WTC11 (cell line): ENCODE measurements at regions not wholly inside any gene's neighbourhood (a gene's known extent, or its start where the extent isn't known, plus 50 kb on each side); places are given as distances from the start of the nearest gene placed in this dataset.

ENCODE experiments used
- ATAC-seq: fragments of 200-7000 bp; cut with Tn5 transposase; 2 replicates; pipeline ENCODE4 v1.10.0; 2021; ENCODE audit warnings: mild to moderate bottlenecking, moderate library complexity
- CTCF ChIA-PET: fragments of 300-600 bp; sonication (Branson Sonifier 250); formaldehyde crosslinking; loops from one replicate; lab custom pipeline; 2021; ENCODE audit warnings: antibody characterized with exemption; lab: Charles Lee
- POLR2A ChIA-PET: fragments of 350-600 bp; sonication (Branson Sonifier 250); formaldehyde crosslinking; loops from one replicate; lab custom pipeline; 2021; ENCODE audit warnings: antibody characterized with exemption; lab: Charles Lee
- DNase-seq: peaks from one replicate; pipeline ENCODE4 v3.0.0; 2021; ENCODE audit warnings: low spot score
- H3K27ac Mint-ChIP-seq: 2 replicates; pipeline ENCODE4 v1.8.0; 2021; ENCODE audit warnings: mixed read lengths
- H3K27me3 Mint-ChIP-seq: 2 replicates; pipeline ENCODE4 v1.8.0; 2021; ENCODE audit warnings: low read depth, mild to moderate bottlenecking, moderate library complexity, mixed read lengths
- H3K36me3 Mint-ChIP-seq: 2 replicates; pipeline ENCODE4 v1.8.0; 2021; ENCODE audit warnings: mixed read lengths
- H3K4me1 Mint-ChIP-seq: 2 replicates; pipeline ENCODE4 v1.8.0; 2022; ENCODE audit warnings: mixed read lengths
- H3K4me3 Mint-ChIP-seq: 2 replicates; pipeline ENCODE4 v1.8.0; 2021; ENCODE audit warnings: mild to moderate bottlenecking, moderate library complexity, mixed read lengths
- H3K9me3 Mint-ChIP-seq: 2 replicates; pipeline ENCODE4 v1.8.0; 2021; ENCODE audit warnings: mixed read lengths
- ARID4B ChIP-seq: sonication (generic); formaldehyde crosslinking; IDR thresholded peaks from 2 replicates; pipeline ENCODE4 v1.8.0; 2023; ENCODE audit warnings: missing genetic modification reagents, mild to moderate bottlenecking, borderline replicate concordance
- ATF2 ChIP-seq: sonication (generic); formaldehyde crosslinking; IDR thresholded peaks from 2 replicates; pipeline ENCODE4 v1.8.1; 2022; ENCODE audit warnings: low read depth, missing genetic modification reagents, borderline replicate concordance
- CDX4 ChIP-seq: fragments of 250-450 bp; sonication (Bioruptor Pico); IDR thresholded peaks from 2 replicates; pipeline ENCODE4 v1.9.0; 2021; ENCODE audit warnings: moderate library complexity, mild to moderate bottlenecking, inconsistent platforms, borderline replicate concordance
- ELF4 ChIP-seq: sonication (generic); formaldehyde crosslinking; IDR thresholded peaks from 2 replicates; pipeline ENCODE4 v1.8.1; 2022; ENCODE audit warnings: low read depth, mild to moderate bottlenecking, moderate library complexity, missing genetic modification reagents
- ESRRA ChIP-seq: sonication (generic); formaldehyde crosslinking; IDR thresholded peaks from 2 replicates; pipeline ENCODE4 v1.8.1; 2022; ENCODE audit warnings: mild to moderate bottlenecking, missing genetic modification reagents, borderline replicate concordance
- FOXP1 ChIP-seq: sonication (generic); formaldehyde crosslinking; IDR thresholded peaks from 2 replicates; pipeline ENCODE4 v1.8.0; 2022; ENCODE audit warnings: missing genetic modification reagents, mild to moderate bottlenecking, moderate library complexity, borderline replicate concordance
- GRHL2 ChIP-seq: fragments of 250-450 bp; sonication (Bioruptor Pico); IDR thresholded peaks from 2 replicates; pipeline ENCODE4 v1.8.0; 2022; ENCODE audit warnings: mild to moderate bottlenecking, moderate library complexity; ENCODE audit not compliant: insufficient replicate concordance, severe bottlenecking
- MAX ChIP-seq: sonication (generic); formaldehyde crosslinking; IDR thresholded peaks from 2 replicates; pipeline ENCODE4 v1.8.0; 2022; ENCODE audit warnings: mild to moderate bottlenecking, missing genetic modification reagents
- NFE2L1 ChIP-seq: sonication (generic); formaldehyde crosslinking; IDR thresholded peaks from 2 replicates; pipeline ENCODE4 v1.8.1; 2023; ENCODE audit warnings: missing genetic modification reagents
- NR2C2 ChIP-seq: sonication (generic); formaldehyde crosslinking; IDR thresholded peaks from 2 replicates; pipeline ENCODE4 v1.8.0; 2022; ENCODE audit warnings: mild to moderate bottlenecking, missing genetic modification reagents
- PREB ChIP-seq: sonication (generic); formaldehyde crosslinking; IDR thresholded peaks from 2 replicates; pipeline ENCODE4 v1.8.1; 2022; ENCODE audit warnings: mild to moderate bottlenecking, missing genetic modification reagents, moderate library complexity, borderline replicate concordance
- TEAD4 ChIP-seq: sonication (generic); formaldehyde crosslinking; IDR thresholded peaks from 2 replicates; pipeline ENCODE4 v1.8.0; 2022; ENCODE audit warnings: mild to moderate bottlenecking, missing genetic modification reagents
- USF1 ChIP-seq: sonication (generic); formaldehyde crosslinking; IDR thresholded peaks from 2 replicates; pipeline ENCODE4 v1.8.0; 2022; ENCODE audit warnings: mild to moderate bottlenecking, missing genetic modification reagents
- ZNF281 ChIP-seq: sonication (generic); formaldehyde crosslinking; IDR thresholded peaks from 2 replicates; pipeline ENCODE4 v1.8.0; 2023; ENCODE audit warnings: mild to moderate bottlenecking, missing genetic modification reagents
- ZNF423 ChIP-seq: fragments of 250-450 bp; sonication (Bioruptor Pico); IDR thresholded peaks from 2 replicates; pipeline ENCODE4 v2.1.2; 2022; ENCODE audit warnings: mild to moderate bottlenecking, moderate library complexity

- no peak overlapping the region for H3K4me3 Mint-ChIP-seq
- H3K4me1 Mint-ChIP-seq: peaks cover 32% of the 10 kb centered on the region
- no peak overlapping the region for H3K27ac Mint-ChIP-seq
- no peak for ATAC-seq
- ChIA-PET CTCF (interaction anchor here (1.9 kb wide), 1 partner anchor 135 kb away, joined by 5 read pairs; no protein-coding TSS in a partner anchor), POLR2A (no interaction called here)
- no peaks in the 10 kb centered on the region for H3K9me3 Mint-ChIP-seq
- DNase-seq: no peak
- no peaks in the 10 kb centered on the region for H3K27me3 Mint-ChIP-seq
- H3K36me3 Mint-ChIP-seq: no peaks in the 10 kb centered on the region
- TF ChIP-seq FOXP1 (CRISPR knock-in tag): no peak
- TF ChIP-seq USF1 (CRISPR knock-in tag): no peak
- no peak for TF ChIP-seq GRHL2 (CRISPR knock-in tag)
- TF ChIP-seq CDX4: no peak
- no peak for TF ChIP-seq PREB (CRISPR knock-in tag)
- no peak for TF ChIP-seq ZNF423
- TF ChIP-seq ELF4 (CRISPR knock-in tag): no peak
- TF ChIP-seq ARID4B: no peak
- TF ChIP-seq ESRRA (CRISPR knock-in tag): no peak
- no peak for TF ChIP-seq NFE2L1 (CRISPR knock-in tag)
- TF ChIP-seq TEAD4 (CRISPR knock-in tag): no peak
- no peak for TF ChIP-seq MAX
- TF ChIP-seq ATF2 (CRISPR knock-in tag): no peak
These were observed 111.8 kb downstream of the SKIDA1 start for GRCh38 chr10:21413680-21414079.

- H3K9me3 Mint-ChIP-seq: no peaks in the 10 kb centered on the region
- peaks cover 31% of the 10 kb centered on the region for H3K4me1 Mint-ChIP-seq
- no peak overlapping the region for H3K4me3 Mint-ChIP-seq
- H3K27ac Mint-ChIP-seq: no peak overlapping the region
- CTCF ChIA-PET: interaction anchor here (0.7 to 1.9 kb wide), 2 partner anchors 81 to 134 kb away, joined by 3 to 5 read pairs; no protein-coding TSS in a partner anchor
- H3K27me3 Mint-ChIP-seq: no peaks in the 10 kb centered on the region; the same call in 1 of the 2 replicates
- TF ChIP-seq ZNF281 (CRISPR knock-in tag) (no peak), NR2C2 (CRISPR knock-in tag) (no peak)
- H3K36me3 Mint-ChIP-seq: no peaks in the 10 kb centered on the region
- DNase-seq: no peak
- no peak for ATAC-seq
- POLR2A ChIA-PET: no interaction called here
These were observed 112.2 kb downstream of the SKIDA1 start for GRCh38 chr10:21413268-21413667.
